Ureter (tissue), 1 donor: ENCODE measurements at regions not wholly inside any gene's neighbourhood (a gene's known extent, or its start where the extent isn't known, plus 50 kb on each side); places are given as distances from the start of the nearest gene placed in this dataset.
A peak's percentile ranks its signal among the peaks of the same experiment; 100 is the strongest.

Experiments used
- DNase-seq: peaks from one replicate; pipeline ENCODE4 v3.0.0-alpha.2; 2020; ENCODE audit warnings: low spot score
- donor health status: DM: yes; HTN: yes; CAD: no.

DNA sequence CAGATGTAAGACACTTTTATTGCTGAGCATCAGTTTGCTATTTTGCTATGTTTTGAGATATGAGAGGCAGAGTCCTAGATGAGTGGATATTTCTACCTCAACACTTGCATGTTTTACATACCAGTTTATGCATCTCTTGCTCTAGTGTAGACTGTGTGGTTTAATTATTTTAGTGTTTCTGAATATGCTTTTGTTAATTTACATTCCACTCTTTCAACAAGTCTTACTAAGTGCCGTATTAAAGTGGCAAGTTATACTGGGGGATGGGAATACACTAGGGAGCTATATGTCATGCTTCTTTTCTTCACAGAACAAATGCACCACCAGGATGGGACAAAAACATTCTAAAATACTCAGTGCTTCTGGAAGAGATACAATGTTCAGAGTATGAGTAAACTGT lies 507.7 kb upstream of the PRMT6 start:
- DNase-seq = no peak

DNA sequence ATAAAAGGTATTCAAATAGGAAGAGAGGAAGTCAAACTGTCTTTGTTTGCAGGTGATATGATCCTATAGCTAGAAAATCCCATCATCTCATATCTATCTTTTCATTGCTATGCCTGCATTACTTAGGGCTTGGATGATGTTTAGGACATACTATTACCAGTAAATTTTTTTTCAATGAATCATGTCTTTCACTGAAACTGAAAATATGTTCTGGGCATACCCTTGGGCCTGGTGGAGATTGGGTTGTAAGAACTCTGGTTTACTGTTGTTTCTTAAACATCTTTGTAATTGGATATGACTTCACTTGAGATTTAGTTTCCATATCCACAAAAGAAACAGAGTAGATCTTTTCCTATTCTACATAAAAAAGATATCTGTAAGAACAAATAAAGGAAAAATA lies 502.2 kb upstream of the PRMT6 start:
- DNase-seq = no peak

DNA sequence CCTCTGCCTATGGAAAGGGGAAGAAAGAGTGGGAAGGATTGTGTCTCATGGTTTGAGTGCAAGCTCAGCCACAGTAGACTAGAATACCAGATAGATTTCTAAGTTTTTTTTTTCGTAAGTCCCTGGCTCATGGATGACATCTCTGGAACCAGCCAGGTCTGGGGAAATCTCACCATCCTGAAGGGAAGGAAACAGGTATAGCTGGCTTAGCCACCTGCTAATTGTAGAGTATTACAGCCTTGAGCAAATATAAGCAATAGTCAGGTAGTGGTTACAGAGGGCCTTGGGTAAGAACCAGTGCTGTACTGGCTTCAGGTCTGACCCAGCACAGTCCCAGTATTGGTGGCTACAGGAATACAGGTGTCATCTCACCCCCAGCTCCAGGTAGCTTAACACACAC lies 500.9 kb upstream of the PRMT6 start:
- DNase-seq = no peak

DNA sequence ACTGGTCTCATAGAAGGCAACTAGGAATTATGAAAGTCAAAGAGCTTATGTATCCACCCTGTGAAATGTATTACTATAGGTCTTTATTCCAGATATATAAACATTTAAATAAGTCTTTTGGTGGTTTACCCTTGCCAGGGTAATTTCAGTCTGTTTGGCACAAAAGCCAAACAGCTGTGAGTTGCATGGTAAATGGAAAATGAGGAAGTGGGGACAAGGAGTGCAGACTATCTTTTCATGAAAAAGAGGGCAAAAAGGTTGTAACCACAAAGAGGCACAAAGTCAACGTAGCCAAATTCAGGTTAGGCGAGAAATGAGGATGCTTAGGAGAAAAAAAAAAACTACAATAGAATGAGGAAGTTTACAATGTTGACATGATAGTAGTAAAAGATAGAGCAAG lies 492.3 kb upstream of the PRMT6 start:
- no peak for DNase-seq

DNA sequence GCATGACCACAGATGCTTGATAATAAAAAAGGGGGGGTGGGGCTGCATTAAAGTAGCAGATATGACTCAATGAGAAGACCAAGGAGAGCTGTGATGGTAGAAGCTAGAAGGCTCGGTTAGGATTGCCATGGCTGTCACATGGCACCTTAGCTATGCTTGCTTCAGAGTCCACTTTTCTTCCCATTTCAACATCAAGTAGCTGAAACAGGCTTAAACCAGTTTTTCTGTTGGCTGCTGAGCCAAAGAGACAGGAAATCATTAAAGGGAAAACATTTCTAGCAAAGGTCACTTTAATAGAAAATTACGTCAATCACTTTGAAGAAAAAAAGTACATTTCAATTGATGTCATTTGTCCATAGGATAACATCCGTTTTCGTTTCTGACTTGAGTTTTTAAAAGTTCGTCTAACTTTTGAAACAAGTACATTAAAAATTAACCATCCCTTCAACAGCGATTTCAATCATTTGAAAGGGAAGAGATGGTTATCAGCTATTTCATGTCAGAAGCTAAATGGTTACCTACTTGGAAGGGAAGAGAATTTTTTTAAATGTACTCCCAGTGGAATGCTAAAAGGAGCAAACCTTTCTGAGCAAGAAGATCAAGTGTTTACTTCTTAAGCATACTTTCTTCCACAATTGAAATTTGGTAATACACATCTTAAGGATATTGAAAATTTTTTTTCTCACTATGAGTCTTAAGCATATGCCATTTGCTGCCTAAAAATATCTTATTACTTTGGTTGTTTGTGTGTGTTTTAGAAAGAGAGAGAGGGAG lies 488.1 kb upstream of the PRMT6 start:
- DNase-seq = peak; percentile 43

DNA sequence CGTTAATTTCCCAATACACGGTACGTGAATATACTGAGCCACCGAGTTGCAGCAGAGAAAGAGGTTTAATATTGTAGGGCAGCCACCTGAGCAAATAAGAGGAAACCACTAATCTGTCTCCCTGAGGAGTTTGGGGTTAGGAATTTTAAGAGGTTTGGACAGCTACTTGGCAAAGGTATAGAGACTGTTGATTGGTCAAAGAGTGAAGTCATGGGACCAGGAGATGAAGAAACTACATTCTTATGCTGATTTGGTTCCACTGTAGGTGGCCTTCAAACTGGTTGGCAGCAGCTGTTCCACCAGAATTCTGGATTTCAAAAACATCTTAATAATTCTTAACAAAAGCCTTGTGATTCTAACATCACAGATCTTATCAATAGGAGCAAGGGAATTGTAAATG lies 485.4 kb upstream of the PRMT6 start:
- DNase-seq = no peak

DNA sequence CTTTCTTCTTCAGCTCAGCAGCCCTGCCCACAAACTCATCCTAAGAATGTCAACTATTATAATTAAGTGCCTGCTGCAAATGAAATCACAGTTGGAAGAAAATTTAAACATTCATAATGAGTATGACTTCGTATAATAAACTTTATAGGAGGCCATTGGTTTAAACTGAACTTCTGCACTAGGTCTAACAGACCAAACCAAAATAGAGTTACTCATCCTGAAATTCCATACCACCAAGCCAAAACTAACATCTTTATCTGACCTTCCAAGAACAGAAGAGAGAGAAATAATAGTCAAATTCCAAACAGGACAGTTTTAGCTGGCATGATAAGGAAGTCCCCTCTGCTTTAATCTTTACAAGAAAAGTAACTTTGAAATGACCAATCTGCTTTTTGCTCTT lies 472.4 kb upstream of the PRMT6 start:
- DNase-seq = no peak

DNA sequence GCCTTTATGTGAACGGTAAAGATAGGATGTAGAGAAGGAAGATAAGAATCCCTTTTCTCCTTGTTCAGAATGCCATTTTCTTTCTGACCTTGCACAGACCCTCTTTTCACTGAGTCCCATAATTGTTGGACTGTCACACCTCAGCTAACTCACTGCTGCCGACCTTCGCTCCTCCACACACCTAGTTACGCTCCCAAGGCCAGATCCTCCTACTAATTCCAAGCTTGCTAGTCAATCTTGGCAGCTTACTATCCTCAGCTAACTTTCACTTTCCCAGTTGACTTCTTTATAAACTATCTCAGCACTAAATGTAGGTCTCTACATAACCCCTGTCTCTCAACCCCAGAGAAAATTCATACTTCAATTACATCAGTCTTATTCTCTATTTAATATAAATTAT lies 471.8 kb upstream of the PRMT6 start:
- DNase-seq = no peak

DNA sequence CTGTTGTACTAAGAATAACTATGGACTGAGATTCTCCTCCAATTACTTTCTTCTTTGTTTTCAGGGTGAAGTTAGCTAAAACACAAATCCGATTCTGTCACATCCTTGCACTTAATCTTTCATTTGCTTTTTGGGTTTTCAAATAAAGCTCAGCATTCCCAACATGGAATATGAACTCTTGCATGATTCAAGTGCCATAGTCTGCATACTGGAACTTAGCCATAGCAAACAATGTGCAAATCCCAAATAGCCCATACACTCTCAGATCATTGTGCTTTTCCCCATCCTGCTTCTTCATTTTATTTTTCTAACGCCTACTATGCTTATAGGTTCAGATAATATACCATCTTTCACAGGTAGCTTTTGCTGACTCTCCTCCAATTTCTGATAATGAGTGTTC lies 455.8 kb upstream of the PRMT6 start:
- DNase-seq = no peak

DNA sequence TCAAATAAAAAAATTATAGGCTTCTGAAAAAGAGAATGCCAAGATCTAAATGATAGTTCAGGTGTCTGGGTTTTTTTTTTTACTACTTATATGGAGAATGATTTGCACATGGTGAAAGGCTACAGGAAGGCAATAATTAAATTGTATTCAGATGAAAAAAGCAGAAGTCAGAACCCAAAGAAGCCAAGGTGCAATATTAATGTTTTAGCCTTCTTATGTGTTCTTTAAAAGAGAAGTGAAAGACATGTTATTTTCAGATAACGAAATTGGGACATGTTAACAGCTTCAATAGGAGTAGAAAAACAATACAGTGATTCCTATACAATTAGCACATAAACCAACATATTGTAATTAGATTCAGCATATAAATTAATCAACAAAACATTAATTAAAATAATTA lies 452.9 kb upstream of the PRMT6 start:
- DNase-seq = no peak

DNA sequence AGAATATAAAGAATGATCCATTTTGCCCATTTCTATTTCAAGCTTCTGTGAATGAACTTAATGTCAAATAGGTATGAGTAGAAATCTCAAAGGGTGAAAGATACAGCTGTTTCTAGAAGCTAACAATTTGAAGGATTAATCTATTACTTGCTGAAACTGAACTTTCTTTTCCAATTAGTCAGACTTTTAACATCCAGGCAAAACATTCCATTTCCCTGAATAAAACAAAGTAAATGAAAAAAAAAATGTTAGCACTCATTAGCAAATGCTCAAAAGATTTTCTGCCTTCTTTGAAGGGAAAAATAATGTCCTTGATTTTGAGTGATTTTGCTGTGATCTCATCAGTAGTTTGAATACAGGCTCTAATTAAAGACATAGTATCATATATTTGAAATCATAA lies 447.6 kb upstream of the PRMT6 start:
- DNase-seq = no peak

DNA sequence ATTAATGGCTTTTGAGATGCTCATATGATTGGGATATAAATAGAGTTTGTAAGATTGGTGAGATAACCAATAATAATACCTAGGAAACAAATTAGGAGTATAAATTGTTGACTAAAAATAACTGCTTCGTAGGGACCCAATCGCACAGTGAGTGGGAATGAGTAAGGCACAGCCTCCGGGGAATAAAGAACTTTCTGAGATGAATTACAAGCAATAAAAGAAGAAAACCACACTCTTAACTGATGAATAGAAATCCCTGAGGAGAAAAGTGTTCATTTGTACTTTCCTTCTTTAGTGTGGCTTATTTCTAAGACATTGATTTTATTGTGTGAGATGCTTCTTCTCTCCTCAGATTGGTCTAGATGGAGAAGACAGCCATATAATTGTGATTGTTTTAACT lies 443.4 kb upstream of the PRMT6 start:
- no peak for DNase-seq

DNA sequence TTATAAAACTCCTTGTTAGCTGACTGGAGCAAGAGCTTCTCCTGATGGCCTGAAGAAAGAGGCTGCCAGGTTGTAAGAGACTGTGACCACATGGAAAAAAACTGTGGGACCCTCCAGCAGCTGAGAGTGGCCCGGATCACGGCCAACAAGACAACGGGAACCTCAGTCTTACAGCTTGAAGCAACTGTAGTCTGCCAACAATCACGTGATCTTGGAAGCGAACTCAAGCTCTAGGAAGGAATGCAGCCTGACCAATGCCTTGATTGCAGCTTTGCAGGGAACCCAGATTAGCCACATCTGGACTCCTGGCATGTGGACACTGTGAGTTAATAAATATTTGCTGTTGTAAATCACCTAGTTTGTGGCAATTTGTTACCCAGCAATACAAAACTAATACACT lies 442.6 kb upstream of the PRMT6 start:
- no peak for DNase-seq

DNA sequence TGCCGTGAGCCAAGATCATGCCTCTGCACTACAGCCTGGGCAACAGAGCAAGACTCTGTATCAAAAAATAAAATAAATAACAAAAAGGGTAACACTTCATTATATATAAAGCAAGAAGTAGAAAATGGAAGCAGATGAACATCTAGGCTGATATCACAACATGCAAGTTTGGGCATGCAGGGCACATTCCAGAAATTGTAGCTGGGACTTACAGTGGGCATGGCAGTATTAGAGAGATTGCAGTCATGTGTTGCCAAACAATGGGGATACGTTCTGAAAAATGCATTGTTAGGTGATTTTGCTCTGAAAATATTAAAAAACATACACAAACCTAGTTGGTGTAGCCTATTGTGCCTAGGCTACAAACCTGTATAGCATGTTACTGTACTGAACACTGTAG lies 441.0 kb upstream of the PRMT6 start:
- DNase-seq = no peak

DNA sequence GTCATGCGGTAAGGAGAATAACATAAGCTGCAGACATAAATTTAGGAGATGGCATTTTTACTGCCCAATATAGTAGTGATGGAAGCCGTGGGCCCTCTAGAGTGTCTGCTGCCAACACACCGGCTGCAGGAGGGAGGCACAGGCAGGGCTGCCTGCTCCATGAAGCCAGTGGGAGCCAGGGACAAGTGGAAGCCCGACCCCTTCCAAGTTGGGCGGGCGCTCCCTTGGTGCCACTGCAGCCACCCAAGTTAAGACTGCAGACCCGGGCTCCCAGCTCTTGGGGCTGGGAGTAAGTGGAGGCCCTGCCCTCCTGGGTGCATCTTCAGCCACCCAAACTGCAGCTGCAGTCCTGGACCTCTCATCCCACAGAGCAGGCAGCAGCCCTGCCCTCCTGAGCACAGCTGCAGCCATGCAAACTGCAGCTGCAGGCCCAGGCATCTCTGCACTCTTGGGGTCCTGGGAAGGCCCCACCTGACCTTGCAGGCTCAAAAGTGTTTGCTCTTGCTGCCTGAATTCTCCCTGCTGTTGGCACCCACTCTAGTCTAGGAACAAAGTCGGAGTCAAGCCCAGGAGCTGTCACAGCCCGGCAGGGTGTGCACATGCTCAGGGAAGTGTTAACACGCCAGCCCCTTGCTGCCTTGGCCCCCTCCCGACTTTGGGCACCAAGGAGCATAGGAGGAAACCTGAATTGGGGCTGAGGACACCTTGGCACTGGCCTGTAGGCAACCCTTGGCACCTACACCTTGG lies 437.2 kb upstream of the PRMT6 start:
- no peak for DNase-seq

DNA sequence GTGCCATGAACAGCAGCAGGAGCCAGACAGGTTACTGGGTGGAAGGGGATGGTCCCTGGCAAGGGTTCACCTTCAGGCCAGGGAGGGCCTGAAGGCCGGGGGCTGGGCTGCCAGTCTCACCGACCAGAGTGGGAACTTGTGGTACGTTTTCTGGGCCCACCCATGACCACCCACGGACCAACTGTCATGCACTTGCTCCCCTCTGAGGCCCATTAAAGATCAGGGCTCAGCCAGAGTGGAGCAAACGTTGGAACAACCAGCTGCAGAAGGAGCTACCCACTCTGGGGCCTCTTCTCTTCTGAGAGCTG lies 436.7 kb upstream of the PRMT6 start:
- no peak for DNase-seq

DNA sequence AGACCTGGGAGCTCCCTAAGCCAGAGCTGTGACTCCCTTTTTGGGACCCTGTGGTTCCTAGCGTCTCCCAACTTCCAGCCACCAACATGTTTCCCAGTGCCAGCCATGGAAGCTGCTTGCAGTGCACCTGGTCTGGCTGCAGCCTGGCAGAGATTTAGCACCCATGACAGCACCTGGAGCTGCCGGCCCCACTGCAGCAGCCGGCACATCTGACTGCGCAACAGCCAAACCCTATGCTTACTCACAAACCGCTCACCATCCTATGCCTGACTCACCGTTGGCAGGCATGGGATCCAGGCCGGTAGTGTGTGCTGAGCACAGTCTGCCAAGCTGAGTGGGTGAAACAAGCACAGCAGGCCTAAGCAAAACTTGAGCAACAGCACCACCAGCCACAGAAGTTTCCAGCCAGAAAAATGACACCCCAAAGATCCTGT lies 435.9 kb upstream of the PRMT6 start:
- DNase-seq = no peak

DNA sequence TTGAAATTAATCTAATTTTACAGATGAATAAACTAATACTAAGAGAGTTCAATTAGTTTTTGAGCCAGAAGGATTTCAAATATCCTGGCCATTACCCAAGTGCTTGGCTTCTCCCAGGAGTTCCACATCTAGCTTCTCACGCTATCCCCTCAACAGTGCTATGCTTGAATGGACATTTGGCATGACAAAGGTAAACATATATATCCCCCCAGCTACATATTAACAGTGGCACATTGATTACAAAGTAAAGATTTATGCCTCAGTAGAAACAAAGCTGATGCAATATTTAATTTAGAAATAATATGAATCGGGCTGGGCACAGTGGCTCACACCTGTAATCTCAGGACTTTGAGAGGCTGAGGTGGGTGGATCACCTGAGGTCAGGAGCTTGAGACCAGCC lies 434.6 kb upstream of the PRMT6 start:
- no peak for DNase-seq

DNA sequence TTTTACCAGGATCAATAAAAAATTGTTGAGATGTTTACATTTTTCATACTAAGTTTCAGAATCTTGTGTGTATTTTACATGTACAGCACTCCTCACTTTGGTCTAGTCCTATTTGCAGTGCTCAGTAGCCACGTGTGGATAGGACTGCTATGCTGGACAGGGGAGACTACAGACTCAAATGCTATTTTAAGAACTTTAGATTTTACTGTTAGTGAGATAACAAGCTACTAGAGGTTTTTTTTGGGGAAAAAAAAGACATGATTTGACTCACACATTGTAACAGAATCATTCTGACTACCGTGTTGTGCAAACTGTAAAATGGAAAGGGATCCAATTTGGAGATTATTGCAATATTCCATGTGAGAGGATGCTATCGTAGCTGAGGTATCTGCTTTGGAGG lies 418.9 kb upstream of the PRMT6 start:
- no peak for DNase-seq

DNA sequence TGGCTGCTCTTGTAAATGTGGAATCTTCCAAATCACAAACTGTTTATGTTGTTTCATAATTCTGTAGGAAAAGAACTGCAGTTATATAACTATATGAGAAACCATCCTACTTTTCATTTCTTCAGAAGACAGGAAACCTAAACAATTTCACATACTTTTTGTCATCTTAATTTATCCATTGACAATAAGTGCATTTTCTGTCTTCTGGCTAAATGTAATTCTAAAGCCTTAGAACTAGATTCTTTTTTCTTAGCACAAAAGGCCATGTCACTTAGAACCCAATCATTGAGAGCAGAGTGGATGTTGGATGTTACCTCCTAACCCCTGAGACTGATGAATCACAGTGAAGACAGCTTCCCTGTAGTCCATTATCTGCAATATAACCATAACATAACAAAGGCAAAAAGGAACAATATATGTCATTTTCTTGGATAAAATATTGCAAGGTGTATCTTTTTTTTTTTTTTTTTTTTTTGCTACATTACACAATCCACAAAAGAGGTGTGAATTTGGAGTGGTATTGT lies 410.2 kb upstream of the PRMT6 start:
- DNase-seq = no peak

DNA sequence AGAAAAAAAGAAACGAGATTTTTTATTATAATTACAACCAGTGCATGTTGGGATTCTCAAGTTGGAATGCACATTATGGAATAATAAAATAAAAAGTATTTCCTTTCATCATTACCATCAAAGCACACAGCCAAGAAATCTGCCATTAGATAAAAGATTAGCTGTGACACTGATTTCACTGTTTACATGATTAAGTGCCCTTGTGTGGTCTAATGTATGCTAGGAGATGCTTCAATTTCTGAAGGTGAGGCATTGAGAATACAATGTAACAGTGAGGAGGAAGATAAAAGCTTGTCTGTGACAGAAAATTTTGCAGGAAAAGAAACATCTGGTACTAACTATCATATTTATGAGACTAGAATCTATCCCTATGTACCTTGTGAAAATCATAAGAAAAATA lies 409.7 kb upstream of the PRMT6 start:
- DNase-seq = no peak

DNA sequence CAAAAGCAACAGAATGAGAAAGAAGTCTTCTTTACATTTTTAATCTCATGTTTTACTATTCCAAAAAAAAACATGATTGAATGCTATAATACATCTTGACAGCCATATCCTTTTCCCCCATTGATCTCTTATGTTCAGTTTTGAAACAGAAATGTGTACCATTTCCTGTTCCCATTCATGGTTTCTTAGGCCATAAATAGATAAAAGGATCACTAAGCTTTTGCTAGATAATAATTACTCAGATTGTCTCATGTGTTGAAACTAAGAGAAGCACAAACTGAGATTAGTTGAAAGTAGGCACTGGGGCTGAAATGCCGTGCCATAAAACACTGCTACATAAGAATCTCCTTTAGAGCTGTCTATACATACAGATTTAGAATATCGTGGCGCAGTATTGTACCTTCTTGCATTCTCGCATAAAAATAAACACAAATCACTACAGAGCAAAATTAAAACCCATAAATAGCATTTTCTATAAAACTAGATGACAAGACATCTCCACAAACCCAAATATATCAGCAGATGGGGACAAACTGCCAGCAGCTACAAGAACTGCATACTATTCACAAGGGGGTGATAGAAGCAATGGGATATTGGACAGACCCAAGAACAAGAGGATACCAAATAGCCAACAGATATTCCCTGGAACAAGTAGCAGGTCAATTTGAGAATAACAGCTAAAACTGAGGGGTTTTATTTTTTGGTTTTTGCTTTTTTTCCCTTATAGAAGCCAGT lies 405.3 kb upstream of the PRMT6 start:
- DNase-seq = no peak
